ENCODE measurements at regions not wholly inside any gene's neighbourhood (a gene's known extent, or its start where the extent isn't known, plus 50 kb on each side); places are given as distances from the start of the nearest gene placed in this dataset.

GRCh38 chr4:59727745-59728144 lies 1472.4 kb upstream of the ADGRL3 start:
- DNase-seq (ENCODE audit: low spot score) = no peak
- no peaks in the 10 kb centered on the region for H3K9me2 ChIP-seq (ENCODE audit: insufficient read depth)
- H3K4me3 Mint-ChIP-seq = no peak overlapping the region
- H3K27me3 ChIP-seq (ENCODE audit: insufficient read depth) = no peaks in the 10 kb centered on the region
- TF ChIP-seq ZNF462 (CRISPR knock-in tag; IDR thresholded peaks at IDR 0.05) = no peak
- no peak for TF ChIP-seq CTCF (conservative IDR thresholded peaks at IDR 0.05; ENCODE audit: low read depth in 2 of 2)
- TF ChIP-seq NANOG (IDR thresholded peaks at IDR 0.05; ENCODE audit: borderline replicate concordance) = no peak
- no peak for TF ChIP-seq JUNB (IDR thresholded peaks at IDR 0.05; ENCODE audit: unreplicated experiment)
- no peak for TF ChIP-seq ZNF331 (CRISPR knock-in tag; IDR thresholded peaks at IDR 0.05; ENCODE audit: low read depth)
- TF ChIP-seq EZH2phosphoT487 (IDR thresholded peaks at IDR 0.05; ENCODE audit: unreplicated experiment) = no peak
- TF ChIP-seq ZNF114 (CRISPR knock-in tag; IDR thresholded peaks at IDR 0.05) = no peak
- TF ChIP-seq ETS1 (IDR thresholded peaks at IDR 0.05) = no peak
- TF ChIP-seq STAT1 (IDR thresholded peaks at IDR 0.05; ENCODE audit: unreplicated experiment) = no peak
- TF ChIP-seq POLR2AphosphoS5 (IDR thresholded peaks at IDR 0.05; ENCODE audit: low read depth) = no peak
- TF ChIP-seq REST (IDR thresholded peaks at IDR 0.05; ENCODE audit: unreplicated experiment) = no peak
- TF ChIP-seq CREB1 (CRISPR knock-in tag; IDR thresholded peaks at IDR 0.05; ENCODE audit: low read depth) = no peak
- H3K4me1 ChIP-seq (ENCODE audit: insufficient read depth) = no peaks in the 10 kb centered on the region
- no peaks in the 10 kb centered on the region for H3F3A ChIP-seq (replicated peaks; ENCODE audit: low read depth)
- H3K27ac ChIP-seq (ENCODE audit: low read depth) = no peak overlapping the region
- H3K36me3 Mint-ChIP-seq (ENCODE audit: low read depth) = peaks cover 15% of the 10 kb centered on the region
- H2AFZ ChIP-seq = no peak overlapping the region
- no peaks in the 10 kb centered on the region for H3K79me2 ChIP-seq (replicated peaks; ENCODE audit: insufficient read depth)
- 0 out of 2 replicates have a peak, but pooled peaks cover 5% of the 10 kb centered on the region for H3K36me3 ChIP-seq (ENCODE audit: insufficient read depth)
- no peaks in the 10 kb centered on the region for H4K20me1 ChIP-seq (replicated peaks; ENCODE audit: insufficient read depth)
- H3K9me3 Mint-ChIP-seq = peaks cover 19% of the 10 kb centered on the region
- H3K27ac Mint-ChIP-seq = no peak overlapping the region
- H3K27me3 Mint-ChIP-seq (ENCODE audit: insufficient read depth, low read depth, poor library complexity) = peaks cover 3% of the 10 kb centered on the region
- no peak overlapping the region for H3K4me2 ChIP-seq
- ATAC-seq = no peak
- 0 out of 3 replicates have a peak, but pooled peaks cover 5% of the 10 kb centered on the region for H3K4me1 Mint-ChIP-seq
- H3K4me3 ChIP-seq = no peak overlapping the region
